ENCODE measurements at regions not wholly inside any gene's neighbourhood (a gene's known extent, or its start where the extent isn't known, plus 50 kb on each side); places are given as distances from the start of the nearest gene placed in this dataset.

- H3K4me2 ChIP-seq = no peak overlapping the region
- H3K36me3 Mint-ChIP-seq (ENCODE audit: low read depth) = no peaks in the 10 kb centered on the region
Observed at GRCh38 chr3:44058868-44059203, 182.8 kb upstream of the TOPAZ1 start.

GRCh38 chr3:44060164-44060563 lies 181.5 kb upstream of the TOPAZ1 start:
- Histone ChIP-seq H3K4me3 (no peak overlapping the region), H3K9me2 (ENCODE audit: insufficient read depth) (no peaks in the 10 kb centered on the region), H3K27ac (ENCODE audit: low read depth) (no peak overlapping the region), H3K79me2 (replicated peaks; ENCODE audit: insufficient read depth) (no peaks in the 10 kb centered on the region), H3F3A (replicated peaks; ENCODE audit: low read depth) (no peaks in the 10 kb centered on the region), H3K36me3 (ENCODE audit: insufficient read depth) (no peaks in the 10 kb centered on the region), H3K4me2 (no peak overlapping the region), H3K4me1 (ENCODE audit: insufficient read depth) (peaks cover 12% of the 10 kb centered on the region), H4K20me1 (replicated peaks; ENCODE audit: insufficient read depth) (no peaks in the 10 kb centered on the region; the same call in 1 of the 2 replicates), H3K27me3 (ENCODE audit: insufficient read depth) (no peaks in the 10 kb centered on the region), H2AFZ (no peak overlapping the region)
- peaks cover 2% of the 10 kb centered on the region for H3K27me3 Mint-ChIP-seq (ENCODE audit: insufficient read depth, low read depth, poor library complexity)
- no peak overlapping the region for H3K27ac Mint-ChIP-seq
- peaks cover 47% of the 10 kb centered on the region for H3K4me1 Mint-ChIP-seq
- H3K36me3 Mint-ChIP-seq (ENCODE audit: low read depth) = no peaks in the 10 kb centered on the region
- ATAC-seq = peak; percentile 10; the same call in 1 of the 3 replicates
- DNase-seq (ENCODE audit: low spot score) = no peak
- no peak overlapping the region for H3K4me3 Mint-ChIP-seq
- H3K9me3 Mint-ChIP-seq = no peaks in the 10 kb centered on the region; the same call in 2 of the 3 replicates
- TF ChIP-seq ZNF331 (CRISPR knock-in tag; IDR thresholded peaks at IDR 0.05; ENCODE audit: low read depth) = no peak
- no peak for TF ChIP-seq ETS1 (IDR thresholded peaks at IDR 0.05)
- no peak for TF ChIP-seq REST (IDR thresholded peaks at IDR 0.05; ENCODE audit: unreplicated experiment)
- TF ChIP-seq ZNF462 (CRISPR knock-in tag; IDR thresholded peaks at IDR 0.05) = no peak

More at GRCh38 chr3:44058868-44059203, 182.8 kb upstream of the TOPAZ1 start:
- Histone ChIP-seq H3K9me2 (ENCODE audit: insufficient read depth) (no peaks in the 10 kb centered on the region), H3F3A (replicated peaks; ENCODE audit: low read depth) (no peaks in the 10 kb centered on the region), H3K27ac (ENCODE audit: low read depth) (no peak overlapping the region), H3K79me2 (replicated peaks; ENCODE audit: insufficient read depth) (no peaks in the 10 kb centered on the region), H4K20me1 (replicated peaks; ENCODE audit: insufficient read depth) (no peaks in the 10 kb centered on the region; the same call in 1 of the 2 replicates), H3K4me1 (ENCODE audit: insufficient read depth) (peaks cover 12% of the 10 kb centered on the region), H2AFZ (no peak overlapping the region), H3K4me3 (no peak overlapping the region), H3K27me3 (ENCODE audit: insufficient read depth) (no peaks in the 10 kb centered on the region), H3K36me3 (ENCODE audit: insufficient read depth) (no peaks in the 10 kb centered on the region)
- Mint-ChIP-seq H3K27ac (no peak overlapping the region), H3K9me3 (no peaks in the 10 kb centered on the region; the same call in 2 of the 3 replicates), H3K4me3 (no peak overlapping the region; the same call in 2 of the 3 replicates), H3K27me3 (ENCODE audit: insufficient read depth, low read depth, poor library complexity) (peaks cover 3% of the 10 kb centered on the region), H3K4me1 (peaks cover 43% of the 10 kb centered on the region)
- TF ChIP-seq ZNF114 (CRISPR knock-in tag; IDR thresholded peaks at IDR 0.05) (no peak), CTCF (conservative IDR thresholded peaks at IDR 0.05; ENCODE audit: low read depth in 2 of 2) (no peak), POLR2AphosphoS5 (IDR thresholded peaks at IDR 0.05; ENCODE audit: low read depth) (no peak)
- ATAC-seq (no peak), DNase-seq (ENCODE audit: low spot score) (no peak)
